ENCODE measurements at regions not wholly inside any gene's neighbourhood (a gene's known extent, or its start where the extent isn't known, plus 50 kb on each side); places are given as distances from the start of the nearest gene placed in this dataset.

- DNase-seq (ENCODE audit: low read depth) = no peak
- no peak for TF ChIP-seq CTCF (IDR thresholded peaks at IDR 0.05; ENCODE audit: insufficient read depth, low read depth, low read length, missing control alignments)
- no peak overlapping the region for H3K4me3 ChIP-seq (ENCODE audit: low read depth, low read length)
These were observed 206.2 kb upstream of the MAF start for GRCh38 chr16:79806757-79807156.

- no peak for DNase-seq (ENCODE audit: low read depth)
- TF ChIP-seq CTCF (IDR thresholded peaks at IDR 0.05; ENCODE audit: insufficient read depth, low read depth, low read length, missing control alignments) = no peak
- no peak overlapping the region for H3K4me3 ChIP-seq (ENCODE audit: low read depth, low read length)
These were observed 205.1 kb upstream of the MAF start for GRCh38 chr16:79805621-79806020.

- no peak for TF ChIP-seq CTCF (IDR thresholded peaks at IDR 0.05; ENCODE audit: insufficient read depth, low read depth, low read length, missing control alignments)
- H3K4me3 ChIP-seq (ENCODE audit: low read depth, low read length) = no peak overlapping the region
- no peak for DNase-seq (ENCODE audit: low read depth)
These were observed 201.1 kb upstream of the MAF start for GRCh38 chr16:79801646-79802045.

- no peak for DNase-seq (ENCODE audit: low read depth)
- no peak overlapping the region for H3K4me3 ChIP-seq (ENCODE audit: low read depth, low read length)
- no peak for TF ChIP-seq CTCF (IDR thresholded peaks at IDR 0.05; ENCODE audit: insufficient read depth, low read depth, low read length, missing control alignments)
These were observed 199.6 kb upstream of the MAF start for GRCh38 chr16:79800016-79800608.

GRCh38 chr16:79798416-79799053 is 198.0 kb upstream of the MAF start:
- TF ChIP-seq CTCF (IDR thresholded peaks at IDR 0.05; ENCODE audit: insufficient read depth, low read depth, low read length, missing control alignments) = no peak
- no peak for DNase-seq (ENCODE audit: low read depth)
- no peak overlapping the region for H3K4me3 ChIP-seq (ENCODE audit: low read depth, low read length)

- DNase-seq (ENCODE audit: low read depth) = no peak
- TF ChIP-seq CTCF (IDR thresholded peaks at IDR 0.05; ENCODE audit: insufficient read depth, low read depth, low read length, missing control alignments) = no peak
- no peak overlapping the region for H3K4me3 ChIP-seq (ENCODE audit: low read depth, low read length)
These were observed 196.9 kb upstream of the MAF start for GRCh38 chr16:79797486-79797885.

- TF ChIP-seq CTCF (IDR thresholded peaks at IDR 0.05; ENCODE audit: insufficient read depth, low read depth, low read length, missing control alignments) = no peak
- DNase-seq (ENCODE audit: low read depth) = no peak
These were observed 195.0 kb upstream of the MAF start for GRCh38 chr16:79795556-79795955.

More at GRCh38 chr16:79795556-79795955, 195.0 kb upstream of the MAF start:
- no peak overlapping the region for H3K4me3 ChIP-seq (ENCODE audit: low read depth, low read length)

All from GM12865 (cell line).